ENCODE measurements at regions not wholly inside any gene's neighbourhood (a gene's known extent, or its start where the extent isn't known, plus 50 kb on each side); places are given as distances from the start of the nearest gene placed in this dataset.

DNA sequence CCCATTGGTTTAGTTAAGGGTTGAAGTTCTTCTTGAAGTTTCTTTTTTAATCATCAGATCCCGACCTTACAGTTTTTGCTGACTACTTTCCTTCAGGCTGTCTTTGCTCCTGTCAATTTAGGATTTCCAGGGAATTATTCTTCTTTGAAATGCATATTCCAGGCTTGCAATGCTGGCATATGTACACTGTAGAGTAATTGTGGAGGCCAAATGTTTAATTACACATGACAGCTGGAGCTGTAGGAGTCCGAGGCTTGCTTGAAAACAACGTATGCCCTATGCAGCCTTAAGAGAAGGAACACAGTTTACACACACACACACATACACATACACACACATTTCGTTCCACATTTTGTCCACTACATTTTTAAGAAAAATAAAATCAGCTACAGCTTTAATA is 602.3 kb downstream of the TMEM182 start:
- ChIA-PET POLR2A (ENCODE audit: low non-redundant PET) (no interaction called here), CTCF (no interaction called here)
- Histone ChIP-seq H3K4me1 (ENCODE audit: insufficient read depth, low read length, poor library complexity, severe bottlenecking) (no peaks in the 10 kb centered on the region), H3K36me3 (ENCODE audit: insufficient read depth, low read length, poor library complexity, severe bottlenecking) (no peaks in the 10 kb centered on the region), H3K9me3 (ENCODE audit: low read depth, low read length, poor library complexity, severe bottlenecking) (peaks cover 4% of the 10 kb centered on the region), H3K27me3 (replicated peaks; ENCODE audit: insufficient read depth, low read depth, low read length, poor library complexity) (no peaks in the 10 kb centered on the region), H3K4me3 (ENCODE audit: low read depth, low read length, poor library complexity, severe bottlenecking) (no peak overlapping the region), H3K27ac (ENCODE audit: low read depth, low read length, poor library complexity, severe bottlenecking) (no peak overlapping the region)
- TF ChIP-seq, protein P1, sequence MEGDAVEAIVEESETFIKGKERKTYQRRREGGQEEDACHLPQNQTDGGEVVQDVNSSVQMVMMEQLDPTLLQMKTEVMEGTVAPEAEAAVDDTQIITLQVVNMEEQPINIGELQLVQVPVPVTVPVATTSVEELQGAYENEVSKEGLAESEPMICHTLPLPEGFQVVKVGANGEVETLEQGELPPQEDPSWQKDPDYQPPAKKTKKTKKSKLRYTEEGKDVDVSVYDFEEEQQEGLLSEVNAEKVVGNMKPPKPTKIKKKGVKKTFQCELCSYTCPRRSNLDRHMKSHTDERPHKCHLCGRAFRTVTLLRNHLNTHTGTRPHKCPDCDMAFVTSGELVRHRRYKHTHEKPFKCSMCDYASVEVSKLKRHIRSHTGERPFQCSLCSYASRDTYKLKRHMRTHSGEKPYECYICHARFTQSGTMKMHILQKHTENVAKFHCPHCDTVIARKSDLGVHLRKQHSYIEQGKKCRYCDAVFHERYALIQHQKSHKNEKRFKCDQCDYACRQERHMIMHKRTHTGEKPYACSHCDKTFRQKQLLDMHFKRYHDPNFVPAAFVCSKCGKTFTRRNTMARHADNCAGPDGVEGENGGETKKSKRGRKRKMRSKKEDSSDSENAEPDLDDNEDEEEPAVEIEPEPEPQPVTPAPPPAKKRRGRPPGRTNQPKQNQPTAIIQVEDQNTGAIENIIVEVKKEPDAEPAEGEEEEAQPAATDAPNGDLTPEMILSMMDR (conservative IDR thresholded peaks at IDR 0.05; ENCODE audit: low read depth, low read length), result no peak
- no peak for TF ChIP-seq EZH2 (IDR thresholded peaks at IDR 0.05; ENCODE audit: borderline replicate concordance, low read depth, low read length, poor library complexity, severe bottlenecking)
- no peak for DNase-seq (ENCODE audit: low spot score)
- BruUV-seq (replicated peaks), result no TSS peak
- intact Hi-C loops (cut with micrococcal nuclease; ENCODE audit: unreplicated experiment), result no loop called here

- H3K9me3 ChIP-seq (ENCODE audit: low read depth, low read length, poor library complexity, severe bottlenecking), result peaks cover 4% of the 10 kb centered on the region
- TF ChIP-seq, protein P1 (conservative IDR thresholded peaks at IDR 0.05; ENCODE audit: low read depth, low read length), result no peak
- TF ChIP-seq EZH2 (IDR thresholded peaks at IDR 0.05; ENCODE audit: borderline replicate concordance, low read depth, low read length, poor library complexity, severe bottlenecking), result no peak
- H3K27ac ChIP-seq (ENCODE audit: low read depth, low read length, poor library complexity, severe bottlenecking), result no peak overlapping the region
- intact Hi-C loops (cut with micrococcal nuclease; ENCODE audit: unreplicated experiment), result no loop called here
- no peak for DNase-seq (ENCODE audit: low spot score)
- H3K4me1 ChIP-seq (ENCODE audit: insufficient read depth, low read length, poor library complexity, severe bottlenecking), result no peaks in the 10 kb centered on the region
- no TSS peak for BruUV-seq (replicated peaks)
- H3K36me3 ChIP-seq (ENCODE audit: insufficient read depth, low read length, poor library complexity, severe bottlenecking), result no peaks in the 10 kb centered on the region
- ChIA-PET CTCF (no interaction called here), POLR2A (ENCODE audit: low non-redundant PET) (no interaction called here)
- H3K4me3 ChIP-seq (ENCODE audit: low read depth, low read length, poor library complexity, severe bottlenecking), result no peak overlapping the region
- no peaks in the 10 kb centered on the region for H3K27me3 ChIP-seq (replicated peaks; ENCODE audit: insufficient read depth, low read depth, low read length, poor library complexity)
Measured at GRCh38 chr2:103365071-103365470, 603.2 kb downstream of the TMEM182 start.

GRCh38 chr2:103367877-103368276 is 606.0 kb downstream of the TMEM182 start:
- POLR2A ChIA-PET (ENCODE audit: low non-redundant PET), result no interaction called here
- Histone ChIP-seq H3K27ac (ENCODE audit: low read depth, low read length, poor library complexity, severe bottlenecking) (no peak overlapping the region), H3K36me3 (ENCODE audit: insufficient read depth, low read length, poor library complexity, severe bottlenecking) (no peaks in the 10 kb centered on the region), H3K4me1 (ENCODE audit: insufficient read depth, low read length, poor library complexity, severe bottlenecking) (no peaks in the 10 kb centered on the region), H3K4me3 (ENCODE audit: low read depth, low read length, poor library complexity, severe bottlenecking) (no peak overlapping the region), H3K9me3 (ENCODE audit: low read depth, low read length, poor library complexity, severe bottlenecking) (peaks cover 4% of the 10 kb centered on the region), H3K27me3 (replicated peaks; ENCODE audit: insufficient read depth, low read depth, low read length, poor library complexity) (no peaks in the 10 kb centered on the region)
- DNase-seq (ENCODE audit: low spot score), result no peak
- intact Hi-C loops (cut with micrococcal nuclease; ENCODE audit: unreplicated experiment), result no loop called here
- CTCF ChIA-PET, result no interaction called here
- no peak for TF ChIP-seq EZH2 (IDR thresholded peaks at IDR 0.05; ENCODE audit: borderline replicate concordance, low read depth, low read length, poor library complexity, severe bottlenecking)
- TF ChIP-seq, protein P1 (conservative IDR thresholded peaks at IDR 0.05; ENCODE audit: low read depth, low read length), result no peak
- no TSS peak for BruUV-seq (replicated peaks)
